Astrocyte of the spinal cord (primary cell): ENCODE measurements at regions not wholly inside any gene's neighbourhood (a gene's known extent, or its start where the extent isn't known, plus 50 kb on each side); places are given as distances from the start of the nearest gene placed in this dataset.

Experiments used
- DNase-seq: peaks from one replicate; pipeline ENCODE4 v3.0.0; 2011; ENCODE audit warnings: low read depth, low spot score
- H3K4me3 ChIP-seq: 2 replicates; pipeline ENCODE4 v1.5.1; 2011; ENCODE audit warnings: low read depth, mild to moderate bottlenecking, low read length, moderate library complexity
- CTCF ChIP-seq: IDR thresholded peaks from 2 replicates; pipeline ENCODE4 v1.5.1; 2012; ENCODE audit warnings: low read depth, mild to moderate bottlenecking, low read length, inconsistent platforms
- in situ Hi-C: cut with HindIII; loops from 2 replicates; pipeline ENCODE4 v1.10.0; 2017; ENCODE audit warnings: low sequenced_read_pairs

GRCh38 chr12:66741919-66742318 lies 63.0 kb upstream of the GRIP1 start:
- no peak for TF ChIP-seq CTCF
- H3K4me3 ChIP-seq, result no peak overlapping the region
- DNase-seq, result no peak
- in situ Hi-C loops, result no loop called here

- no peak for TF ChIP-seq CTCF
- no peak for DNase-seq
- no peak overlapping the region for H3K4me3 ChIP-seq
- in situ Hi-C loops, result no loop called here
Measured at GRCh38 chr12:66742508-66743367, 63.9 kb upstream of the GRIP1 start.

GRCh38 chr12:66744461-66744860 lies 65.6 kb upstream of the GRIP1 start:
- no peak for TF ChIP-seq CTCF
- in situ Hi-C loops, result no loop called here
- DNase-seq, result no peak

GRCh38 chr12:66744956-66745383 lies 66.1 kb upstream of the GRIP1 start:
- H3K4me3 ChIP-seq, result no peak overlapping the region
- TF ChIP-seq CTCF, result no peak
- in situ Hi-C loops, result no loop called here
- no peak for DNase-seq

More at GRCh38 chr12:66744461-66744860, 65.6 kb upstream of the GRIP1 start:
- no peak overlapping the region for H3K4me3 ChIP-seq

- in situ Hi-C loops, result no loop called here
- no peak for TF ChIP-seq CTCF
Measured at GRCh38 chr12:66746489-66747201, 67.8 kb upstream of the GRIP1 start.

GRCh38 chr12:66751432-66752113 lies 72.7 kb upstream of the GRIP1 start:
- in situ Hi-C loops, result no loop called here
- TF ChIP-seq CTCF, result no peak
- H3K4me3 ChIP-seq, result no peak overlapping the region
- no peak for DNase-seq

More at GRCh38 chr12:66746489-66747201, 67.8 kb upstream of the GRIP1 start:
- no peak for DNase-seq
- H3K4me3 ChIP-seq, result no peak overlapping the region
